IMR-90 (cell line): ENCODE measurements at regions not wholly inside any gene's neighbourhood (a gene's known extent, or its start where the extent isn't known, plus 50 kb on each side); places are given as distances from the start of the nearest gene placed in this dataset.

Experiments used
- ATAC-seq: fragments of 200-7000 bp; cut with Tn5 transposase; 2 replicates; pipeline ENCODE4 v1.9.1; 2020; ENCODE audit warnings: low read depth, mild to moderate bottlenecking, moderate library complexity
- BruUV-seq: library from RNA; stranded (reverse); fragments of 400-500 nt; replicated peaks from 2 replicates; lab custom pipeline; 2021; lab: Mats Ljungman, UMichigan
- CTCF ChIA-PET: fragments of 300-600 bp; formaldehyde crosslinking; extraction: SDS; loops from one replicate; lab custom pipeline; 2021; ENCODE audit warnings: antibody characterized with exemption; lab: Yijun Ruan, JAX
- POLR2A ChIA-PET: fragments of 300-600 bp; sonication (Branson Sonifier 250); formaldehyde crosslinking; loops from one replicate; lab custom pipeline; 2022; ENCODE audit warnings: antibody characterized with exemption; ENCODE audit not compliant: unreplicated experiment; lab: Charles Lee
- DNase-seq: peaks from one replicate; pipeline ENCODE4 v3.0.0; 2013
- H2AFZ ChIP-seq: replicated peaks from 2 replicates; pipeline ENCODE3; 2013; ENCODE audit warnings: low read length, mild to moderate bottlenecking; ENCODE audit not compliant: poor library complexity
- H2AK5ac ChIP-seq: 2 replicates; pipeline ENCODE4 v1.6.1; 2013; ENCODE audit warnings: low read depth, low read length, inconsistent platforms
- H2AK9ac ChIP-seq: replicated peaks from 2 replicates; pipeline ENCODE3; 2013; ENCODE audit warnings: mild to moderate bottlenecking, low read depth, low read length, moderate library complexity; ENCODE audit not compliant: poor library complexity
- H2BK120ac ChIP-seq: 2 replicates; pipeline ENCODE4 v1.6.1; 2013; ENCODE audit warnings: low read depth, low read length, inconsistent platforms
- H2BK15ac ChIP-seq: 3 replicates; pipeline ENCODE4 v1.6.1; 2013; ENCODE audit warnings: low read depth, low read length, inconsistent platforms
- H2BK20ac ChIP-seq: 2 replicates; pipeline ENCODE4 v1.6.1; 2013; ENCODE audit warnings: low read depth, mild to moderate bottlenecking, inconsistent platforms, low read length, moderate library complexity
- H2BK5ac ChIP-seq: 2 replicates; pipeline ENCODE4 v1.6.1; 2013; ENCODE audit warnings: mild to moderate bottlenecking, low read depth, low read length, inconsistent platforms; ENCODE audit not compliant: poor library complexity, severe bottlenecking
- H3K14ac ChIP-seq: replicated peaks from 2 replicates; pipeline ENCODE4 v1.6.1; 2013; ENCODE audit warnings: low read depth, low read length, inconsistent platforms
- H3K18ac ChIP-seq: 2 replicates; pipeline ENCODE4 v1.6.1; 2013; ENCODE audit warnings: low read depth, low read length, control low read depth
- H3K23ac ChIP-seq: 2 replicates; pipeline ENCODE4 v1.6.1; 2013; ENCODE audit warnings: low read depth, low read length, inconsistent platforms
- H3K27ac ChIP-seq: 2 replicates; pipeline ENCODE4 v1.5.1; 2013; ENCODE audit warnings: mild to moderate bottlenecking, control low read depth, low read length; ENCODE audit not compliant: insufficient read depth
- H3K27me3 ChIP-seq: 2 replicates; pipeline ENCODE4 v1.6.1; 2013; ENCODE audit warnings: low read length; ENCODE audit not compliant: control insufficient read depth, insufficient read depth
- H3K36me3 ChIP-seq: 2 replicates; pipeline ENCODE4 v1.6.1; 2013; ENCODE audit warnings: low read length, mixed read lengths; ENCODE audit not compliant: control insufficient read depth, insufficient read depth
- H3K4ac ChIP-seq: 2 replicates; pipeline ENCODE4 v1.6.1; 2013; ENCODE audit warnings: low read depth, low read length, inconsistent platforms
- H3K4me1 ChIP-seq: 2 replicates; pipeline ENCODE4 v1.6.1; 2013; ENCODE audit warnings: low read length, mixed read lengths; ENCODE audit not compliant: control insufficient read depth, insufficient read depth
- H3K4me2 ChIP-seq: 2 replicates; pipeline ENCODE4 v1.6.1; 2013; ENCODE audit warnings: low read depth, mild to moderate bottlenecking, control low read depth, low read length, moderate library complexity
- H3K4me3 ChIP-seq: 2 replicates; pipeline ENCODE4 v1.5.1; 2013; ENCODE audit warnings: low read depth, mild to moderate bottlenecking, control low read depth, low read length, moderate library complexity; ENCODE audit not compliant: insufficient read depth
- H3K56ac ChIP-seq: 2 replicates; pipeline ENCODE4 v1.6.1; 2013; ENCODE audit warnings: low read length, inconsistent platforms; ENCODE audit not compliant: insufficient read depth; ENCODE audit errors: extremely low read depth
- H3K79me1 ChIP-seq, 2 experiments: 2 replicates each; pipeline ENCODE4 v1.6.1; 2013; ENCODE audit warnings: low read length in 2 of 2, inconsistent platforms in 1 of 2, low read depth in 1 of 2
- H3K9ac ChIP-seq: 2 replicates; pipeline ENCODE4 v1.6.1; 2013; ENCODE audit warnings: low read depth, low read length, control low read depth
- H3K9me1 ChIP-seq: 2 replicates; pipeline ENCODE4 v1.6.1; 2013; ENCODE audit warnings: low read length, inconsistent platforms; ENCODE audit not compliant: insufficient read depth
- H3K9me3 ChIP-seq: 2 replicates; pipeline ENCODE4 v1.6.1; 2013; ENCODE audit warnings: low read length; ENCODE audit not compliant: control insufficient read depth, insufficient read depth
- H4K20me1 ChIP-seq: 2 replicates; pipeline ENCODE4 v1.6.1; 2013; ENCODE audit warnings: low read length, inconsistent platforms; ENCODE audit not compliant: insufficient read depth
- H4K5ac ChIP-seq: 2 replicates; pipeline ENCODE4 v1.6.1; 2013; ENCODE audit warnings: mild to moderate bottlenecking, low read depth, low read length, control low read depth
- H4K8ac ChIP-seq, 2 experiments: 2 replicates each; pipeline ENCODE4 v1.6.1; 2013; ENCODE audit warnings: low read depth in 2 of 2, low read length in 2 of 2, control low read depth in 1 of 2, inconsistent platforms in 1 of 2
- H4K91ac ChIP-seq: 2 replicates; pipeline ENCODE4 v1.6.1; 2013; ENCODE audit warnings: low read depth, low read length, inconsistent platforms; ENCODE audit not compliant: insufficient read depth
- CEBPB ChIP-seq: IDR thresholded peaks from 2 replicates; pipeline ENCODE4 v1.6.1; 2012; ENCODE audit warnings: low read depth, low read length, improper control_type of control experiment
- WGBS, 2 experiments: methylation state at CpG; one replicate each; pipeline versions ENCODE4 v1.1.5 to v1.1.7; 2013; ENCODE audit warnings: missing lambda C conversion rate in 2 of 2; ENCODE audit not compliant: insufficient read length in 1 of 2; ENCODE audit errors: extremely low coverage in 2 of 2; 5-methylcytosine and 5-hydroxymethylcytosine counted together
- dilution Hi-C: fragments of 300-500 bp; cut with HindIII; formaldehyde crosslinking; loops from one replicate; pipeline ENCODE4 v1.14.3; 2018; ENCODE audit warnings: low sequenced_read_pairs; ENCODE audit not compliant: unreplicated experiment
- in situ Hi-C: fragments of 300-500 bp; cut with MboI; formaldehyde crosslinking; loops from 3 replicates; pipeline ENCODE4 v1.14.3; 2019; ENCODE audit warnings: low sequenced_read_pairs, inconsistent platforms, mixed read lengths
- intact Hi-C: fragments of 100-400 bp; cut with micrococcal nuclease; formaldehyde crosslinking; loops from 2 replicates; pipeline ENCODE4 v1.10.0; 2022
- TF ChIP-seq, protein P1 (sequence below): fragments of 150-350 bp; IDR thresholded peaks from 2 replicates; pipeline ENCODE4 v1.6.1; 2017; ENCODE audit warnings: mild to moderate bottlenecking, antibody characterized with exemption, low read length, low read depth
- TF ChIP-seq, protein P2 (sequence below): fragments of 150-350 bp; IDR thresholded peaks from 2 replicates; pipeline ENCODE4 v1.6.1; 2016; ENCODE audit warnings: low read depth, mild to moderate bottlenecking, low read length, moderate library complexity, borderline replicate concordance

- Histone ChIP-seq H3K4me2 (0 out of 2 replicates have a peak overlapping the region, but pooled peaks have one; percentile 7), H2BK15ac (peak overlapping the region; percentile 53; the same call in 1 of the 3 replicates), H3K27ac (peak overlapping the region; percentile 54; the same call in 1 of the 2 replicates), H2AK5ac (no peak overlapping the region), H3K9ac (no peak overlapping the region), H3K14ac (peak overlapping the region; percentile 48), H3K23ac (0 out of 2 replicates have a peak overlapping the region, but pooled peaks have one; percentile 19), H3K36me3 (no peaks in the 10 kb centered on the region), H2BK120ac (peak overlapping the region; percentile 47), H3K18ac (peak overlapping the region; percentile 83), H3K27me3 (no peaks in the 10 kb centered on the region), H3K9me1 (no peaks in the 10 kb centered on the region), H2BK5ac (peak overlapping the region; percentile 50), H3K4ac (0 out of 2 replicates have a peak overlapping the region, but pooled peaks have one; percentile 19), H2BK20ac (peak overlapping the region; percentile 57; the same call in 1 of the 2 replicates), H3K79me1 (no peaks in the 10 kb centered on the region), H3K4me1 (peaks cover 8% of the 10 kb centered on the region), H4K20me1 (no peaks in the 10 kb centered on the region), H4K91ac (no peak overlapping the region; the same call in 1 of the 2 replicates), H2AK9ac (no peak overlapping the region), H3K56ac (no peak overlapping the region), H4K8ac (peak overlapping the region in 1 of 2 experiments; percentile 24; a peak in 1 of 4 replicates), H2AFZ (no peak overlapping the region), H3K4me3 (no peak overlapping the region), H4K5ac (peak overlapping the region; percentile 71), H3K9me3 (no peaks in the 10 kb centered on the region)
- in situ Hi-C loops (no loop called here), intact Hi-C loops (loop anchor here (5.0 to 10.0 kb wide), 3 partner anchors 38 to 250 kb away; partner anchors contain the start of genes GORAB and PRRX1), dilution Hi-C loops (no loop called here)
- ChIA-PET CTCF (no interaction called here), POLR2A (no interaction called here)
- DNase-seq = peak; percentile 64
- ATAC-seq = peak; percentile 52
- TF ChIP-seq, protein P1, sequence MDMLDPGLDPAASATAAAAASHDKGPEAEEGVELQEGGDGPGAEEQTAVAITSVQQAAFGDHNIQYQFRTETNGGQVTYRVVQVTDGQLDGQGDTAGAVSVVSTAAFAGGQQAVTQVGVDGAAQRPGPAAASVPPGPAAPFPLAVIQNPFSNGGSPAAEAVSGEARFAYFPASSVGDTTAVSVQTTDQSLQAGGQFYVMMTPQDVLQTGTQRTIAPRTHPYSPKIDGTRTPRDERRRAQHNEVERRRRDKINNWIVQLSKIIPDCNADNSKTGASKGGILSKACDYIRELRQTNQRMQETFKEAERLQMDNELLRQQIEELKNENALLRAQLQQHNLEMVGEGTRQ = no peak
- TF ChIP-seq, protein P2, sequence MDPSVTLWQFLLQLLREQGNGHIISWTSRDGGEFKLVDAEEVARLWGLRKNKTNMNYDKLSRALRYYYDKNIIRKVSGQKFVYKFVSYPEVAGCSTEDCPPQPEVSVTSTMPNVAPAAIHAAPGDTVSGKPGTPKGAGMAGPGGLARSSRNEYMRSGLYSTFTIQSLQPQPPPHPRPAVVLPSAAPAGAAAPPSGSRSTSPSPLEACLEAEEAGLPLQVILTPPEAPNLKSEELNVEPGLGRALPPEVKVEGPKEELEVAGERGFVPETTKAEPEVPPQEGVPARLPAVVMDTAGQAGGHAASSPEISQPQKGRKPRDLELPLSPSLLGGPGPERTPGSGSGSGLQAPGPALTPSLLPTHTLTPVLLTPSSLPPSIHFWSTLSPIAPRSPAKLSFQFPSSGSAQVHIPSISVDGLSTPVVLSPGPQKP = no peak
- no peak for TF ChIP-seq CEBPB
- WGBS, 2 experiments = 100% methylated on average over 1 of the region's 3 CpGs; no CpG with 5 or more reads in 1 of the 2 experiments
- BruUV-seq = no TSS peak
Measured at GRCh38 chr1:170414989-170415709, 116.8 kb upstream of the GORAB start.
